ENCODE measurements at regions not wholly inside any gene's neighbourhood (a gene's known extent, or its start where the extent isn't known, plus 50 kb on each side); places are given as distances from the start of the nearest gene placed in this dataset.

- TF ChIP-seq IKZF5 (CRISPR knock-in tag; IDR thresholded peaks at IDR 0.05): no peak
- no peak for TF ChIP-seq SMARCC2 (IDR thresholded peaks at IDR 0.05)
- TF ChIP-seq CREM (IDR thresholded peaks at IDR 0.05): no peak
- no peak for TF ChIP-seq CREM (CRISPR knock-in tag; IDR thresholded peaks at IDR 0.05)
- TF ChIP-seq MEF2D (CRISPR knock-in tag; IDR thresholded peaks at IDR 0.05): no peak
Observed at GRCh38 chr3:26522919-26523318, 99.7 kb upstream of the LRRC3B start.

All from HepG2 (cell line).